A549 (cell line): ENCODE measurements at regions not wholly inside any gene's neighbourhood (a gene's known extent, or its start where the extent isn't known, plus 50 kb on each side); places are given as distances from the start of the nearest gene placed in this dataset.

Source experiments
- ATAC-seq, 2 experiments: fragments of 200-7000 bp in 1 of 2; fragments of >200 bp in 1 of 2; cut with Nextera tagmentation in 1 of 2; cut with Tn5 transposase in 1 of 2; 3 replicates each; pipeline versions ENCODE4 v1.8.0 to v1.9.1; 2018 to 2020; ENCODE audit warnings: mild to moderate bottlenecking in 1 of 2, moderate library complexity in 1 of 2
- CTCF ChIA-PET: fragments of 300-600 bp; sonication (Branson Sonifier 250); formaldehyde crosslinking; extraction: SDS; loops from one replicate; lab custom pipeline; 2021; ENCODE audit warnings: antibody characterized with exemption, inconsistent platforms; lab: Yijun Ruan, JAX
- POLR2A ChIA-PET: fragments of 350-600 bp; formaldehyde crosslinking; extraction: SDS; loops from one replicate; lab custom pipeline; 2021; ENCODE audit warnings: antibody characterized with exemption, inconsistent platforms; lab: Yijun Ruan, JAX
- DNase-seq, 2 experiments: peaks; one replicate each; pipeline versions ENCODE4 v3.0.0 to v3.0.0-alpha.2; 2011 to 2016; ENCODE audit warnings: low read depth in 1 of 2, low spot score in 1 of 2
- FAIRE-seq: peaks from 2 replicates; lab custom pipeline; 2011; peaks lifted over from hg19 to GRCh38; lab: Jason Lieb, UNC
- H3K27ac ChIP-seq, 2 experiments: fragments of >200 bp; sonication (Bioruptor Twin); formaldehyde crosslinking; 3 replicates each; pipeline ENCODE4 v1.5.1; 2016 to 2017
- H3K4me1 ChIP-seq: fragments of >200 bp; sonication (Bioruptor Twin); formaldehyde crosslinking; 3 replicates; pipeline ENCODE4 v1.6.1; 2016
- H3K4me2 ChIP-seq: fragments of >200 bp; sonication (Bioruptor Twin); formaldehyde crosslinking; 3 replicates; pipeline ENCODE4 v1.6.1; 2016
- H3K4me3 ChIP-seq: fragments of >200 bp; sonication (Bioruptor Twin); formaldehyde crosslinking; 3 replicates; pipeline ENCODE4 v1.5.1; 2016
- H3K9me3 ChIP-seq: fragments of >200 bp; sonication (Bioruptor Twin); formaldehyde crosslinking; 3 replicates; pipeline ENCODE4 v1.6.1; 2016
- BHLHE40 ChIP-seq: IDR thresholded peaks from 2 replicates; pipeline ENCODE4 v1.6.1; 2012; ENCODE audit warnings: low read depth, low read length, inconsistent platforms
- CBX2 ChIP-seq: fragments of 200-600 bp; sonication (generic); IDR thresholded peaks from 2 replicates; pipeline ENCODE4 v1.6.1; 2016; ENCODE audit warnings: low read depth, mild to moderate bottlenecking, borderline replicate concordance
- CBX8 ChIP-seq: fragments of 200-600 bp; sonication (generic); IDR thresholded peaks from 2 replicates; pipeline ENCODE4 v1.6.1; 2016
- CEBPB ChIP-seq, 2 experiments: fragments of >200 bp in 1 of 2; sonication (Bioruptor Twin) in 1 of 2; formaldehyde crosslinking in 1 of 2; IDR thresholded peaks; 2 replicates each; pipeline ENCODE4 v1.6.1; 2012 to 2016
- CHD2 ChIP-seq: fragments of 150-350 bp; IDR thresholded peaks from 2 replicates; pipeline ENCODE4 v1.6.1; 2014; ENCODE audit warnings: low read length; ENCODE audit not compliant: partially characterized antibody
- EHMT2 ChIP-seq: fragments of 200-600 bp; sonication (generic); IDR thresholded peaks from 2 replicates; pipeline ENCODE4 v1.6.1; 2016; ENCODE audit warnings: antibody characterized with exemption, low read depth, mild to moderate bottlenecking, moderate library complexity
- EP300 ChIP-seq, 2 experiments: fragments of >200 bp; sonication (Bioruptor Twin); formaldehyde crosslinking; IDR thresholded peaks; 2 replicates in 1 of 2; 3 replicates in 1 of 2; pipeline ENCODE4 v1.6.1; 2016 to 2017
- FOSB ChIP-seq: fragments of 250-450 bp; sonication (Bioruptor Pico); IDR thresholded peaks from 2 replicates; pipeline ENCODE4 v1.5.0; 2020; ENCODE audit warnings: mild to moderate bottlenecking, moderate library complexity
- FOXS1 ChIP-seq: fragments of 250-450 bp; sonication (Bioruptor Pico); IDR thresholded peaks from 2 replicates; pipeline ENCODE4 v1.5.0; 2020; ENCODE audit warnings: mild to moderate bottlenecking, moderate library complexity
- HEYL ChIP-seq: fragments of 250-450 bp; sonication (Bioruptor Pico); IDR thresholded peaks from 2 replicates; pipeline ENCODE4 v1.8.0; 2021; ENCODE audit warnings: mild to moderate bottlenecking, moderate library complexity
- HOXB5 ChIP-seq: fragments of 250-450 bp; sonication (Bioruptor Pico); IDR thresholded peaks from 2 replicates; pipeline ENCODE4 v1.5.0; 2020; ENCODE audit warnings: mild to moderate bottlenecking, moderate library complexity
- JUN ChIP-seq, 2 experiments: fragments of >200 bp; sonication (Bioruptor Twin); formaldehyde crosslinking; IDR thresholded peaks; 2 replicates in 1 of 2; 3 replicates in 1 of 2; pipeline ENCODE4 v1.6.1; 2016 to 2017
- KDM5A ChIP-seq: fragments of 200-600 bp; sonication (generic); IDR thresholded peaks from 2 replicates; pipeline ENCODE4 v1.6.1; 2016; ENCODE audit warnings: antibody characterized with exemption, mild to moderate bottlenecking
- NFE2L2 ChIP-seq: fragments of 150-350 bp; conservative IDR thresholded peaks from 2 replicates; pipeline ENCODE4 v1.6.1; 2014; ENCODE audit warnings: low read length
- PHF8 ChIP-seq: fragments of 200-600 bp; sonication (generic); IDR thresholded peaks from 2 replicates; pipeline ENCODE4 v1.6.1; 2016; ENCODE audit warnings: low read depth, mild to moderate bottlenecking, antibody characterized with exemption, moderate library complexity, borderline replicate concordance
- POLR2A ChIP-seq: IDR thresholded peaks from 2 replicates; pipeline ENCODE4 v1.6.1; 2012; ENCODE audit warnings: mild to moderate bottlenecking, low read length
- RCOR1 ChIP-seq: fragments of 150-350 bp; IDR thresholded peaks from 2 replicates; pipeline ENCODE4 v1.6.1; 2014; ENCODE audit warnings: antibody characterized with exemption, low read length, low read depth
- RFX5 ChIP-seq: fragments of 450-650 bp; IDR thresholded peaks from 2 replicates; pipeline ENCODE4 v1.7.1; 2014; ENCODE audit warnings: antibody characterized with exemption, mild to moderate bottlenecking, moderate library complexity
- SMC3 ChIP-seq: fragments of >200 bp; sonication (Bioruptor Twin); formaldehyde crosslinking; IDR thresholded peaks from 3 replicates; pipeline ENCODE4 v1.6.1; 2018; ENCODE audit warnings: inconsistent platforms
- ZFP36 ChIP-seq: fragments of 450-650 bp; IDR thresholded peaks from 2 replicates; pipeline ENCODE4 v1.6.1; 2014; ENCODE audit warnings: borderline replicate concordance; ENCODE audit not compliant: partially characterized antibody
- WGBS: methylation state at CpG from one replicate; pipeline ENCODE4 v1.1.6; 2017; ENCODE audit errors: missing lambda C conversion rate; 5-methylcytosine and 5-hydroxymethylcytosine counted together
- TF ChIP-seq, protein P1 (sequence below): fragments of >200 bp; sonication (Bioruptor Twin); formaldehyde crosslinking; IDR thresholded peaks from 3 replicates; pipeline ENCODE4 v1.6.1; 2016
- TF ChIP-seq, protein P2 (sequence below): IDR thresholded peaks from 2 replicates; pipeline ENCODE4 v1.6.1; 2012

DNA sequence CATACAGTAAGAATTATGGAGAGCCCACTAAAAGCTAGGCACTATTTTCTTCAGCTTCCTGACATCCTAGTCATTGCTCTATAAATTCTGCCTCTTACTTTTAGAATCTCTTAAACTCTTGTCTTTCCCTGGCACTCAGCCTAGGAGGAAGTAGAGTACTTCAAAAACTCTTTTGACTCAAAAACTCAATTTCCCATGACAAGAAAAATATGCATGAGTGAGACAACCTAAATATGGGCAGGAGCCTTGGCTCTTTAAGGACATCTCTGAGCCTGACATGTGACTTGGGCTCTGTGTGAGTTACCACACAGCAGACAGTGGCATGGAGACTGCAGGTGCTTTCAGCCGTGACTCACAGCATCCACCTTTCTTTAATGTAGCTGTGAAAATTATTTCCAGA, 97.5 kb upstream of the CCDC179 start:
- no peak overlapping the region for H3K27ac ChIP-seq
- CTCF ChIA-PET = no interaction called here
- TF ChIP-seq JUN (IDR thresholded peaks at IDR 0.05) (no peak), EHMT2 (no peak), CBX8 (no peak), CHD2 (no peak), POLR2A (no peak), RFX5 (no peak), EP300 (IDR thresholded peaks at IDR 0.05) (no peak), BHLHE40 (no peak), RCOR1 (no peak), CBX2 (no peak), CEBPB (IDR thresholded peaks at IDR 0.05) (no peak), FOSB (CRISPR knock-in tag) (no peak)
- TF ChIP-seq, protein P1, sequence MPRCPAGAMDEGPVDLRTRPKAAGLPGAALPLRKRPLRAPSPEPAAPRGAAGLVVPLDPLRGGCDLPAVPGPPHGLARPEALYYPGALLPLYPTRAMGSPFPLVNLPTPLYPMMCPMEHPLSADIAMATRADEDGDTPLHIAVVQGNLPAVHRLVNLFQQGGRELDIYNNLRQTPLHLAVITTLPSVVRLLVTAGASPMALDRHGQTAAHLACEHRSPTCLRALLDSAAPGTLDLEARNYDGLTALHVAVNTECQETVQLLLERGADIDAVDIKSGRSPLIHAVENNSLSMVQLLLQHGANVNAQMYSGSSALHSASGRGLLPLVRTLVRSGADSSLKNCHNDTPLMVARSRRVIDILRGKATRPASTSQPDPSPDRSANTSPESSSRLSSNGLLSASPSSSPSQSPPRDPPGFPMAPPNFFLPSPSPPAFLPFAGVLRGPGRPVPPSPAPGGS = no peak
- TF ChIP-seq, all 56 proteins: peak for 0
- 0% methylated on average over 1 of the region's 1 CpG for WGBS
- Histone ChIP-seq H3K4me1 (no peaks in the 10 kb centered on the region), H3K4me3 (no peak overlapping the region), H3K4me2 (no peak overlapping the region), H3K9me3 (no peaks in the 10 kb centered on the region)
- POLR2A ChIA-PET = no interaction called here
- DNase-seq (no peak), ATAC-seq (no peak), FAIRE-seq (no peak)

DNA sequence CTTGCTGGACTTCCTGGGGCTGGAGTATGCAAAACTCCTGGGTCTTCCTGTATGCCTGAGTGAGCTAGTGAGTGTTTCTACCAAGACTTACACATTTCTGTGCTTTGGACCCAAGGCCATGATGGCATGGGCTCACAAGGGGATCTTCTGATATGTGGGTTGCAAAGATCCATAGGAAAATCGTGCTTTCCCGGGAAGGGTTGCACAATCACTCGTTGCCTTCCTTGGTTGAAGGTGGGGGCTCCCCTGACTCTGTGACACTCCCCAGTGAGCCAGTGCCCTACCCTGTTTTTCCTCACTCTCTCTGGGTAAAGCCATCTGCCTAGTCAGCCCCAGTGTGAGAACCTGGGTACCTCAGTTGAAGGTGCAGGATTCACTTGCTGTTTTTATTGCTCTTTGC, 114.0 kb upstream of the CCDC179 start:
- FAIRE-seq = no peak

DNA sequence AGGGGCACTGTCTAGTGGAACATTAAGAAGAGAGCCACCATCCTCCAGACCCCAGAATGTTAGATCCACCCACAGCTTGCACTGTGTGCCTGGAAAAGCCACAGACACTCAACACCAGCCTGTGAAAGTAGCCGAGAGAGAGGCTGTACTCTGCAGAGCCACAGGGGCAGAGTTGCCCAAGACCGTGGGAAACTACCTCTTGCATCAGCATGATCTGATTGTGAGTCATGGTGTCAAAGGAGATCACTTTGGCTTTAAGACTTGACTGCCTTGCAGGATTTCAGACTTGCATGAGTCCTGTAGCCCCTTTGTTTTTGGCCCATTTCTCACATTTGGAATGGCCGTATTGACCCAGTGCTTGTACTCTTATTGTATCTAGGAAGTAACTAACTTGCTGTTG, 115.9 kb upstream of the CCDC179 start:
- WGBS = 5% methylated on average over 3 of the region's 3 CpGs
- H3K4me2 ChIP-seq = no peak overlapping the region
- H3K4me1 ChIP-seq = no peaks in the 10 kb centered on the region
- ATAC-seq (no peak), DNase-seq (peak in 1 of 2 experiments; percentile 18), FAIRE-seq (no peak)
- H3K27ac ChIP-seq = no peak overlapping the region
- ChIA-PET POLR2A (no interaction called here), CTCF (no interaction called here)
- peak in 1 of 2 experiments; percentile 26; a peak in 1 of 4 replicates for TF ChIP-seq CEBPB (IDR thresholded peaks at IDR 0.05)
- TF ChIP-seq, protein P2, sequence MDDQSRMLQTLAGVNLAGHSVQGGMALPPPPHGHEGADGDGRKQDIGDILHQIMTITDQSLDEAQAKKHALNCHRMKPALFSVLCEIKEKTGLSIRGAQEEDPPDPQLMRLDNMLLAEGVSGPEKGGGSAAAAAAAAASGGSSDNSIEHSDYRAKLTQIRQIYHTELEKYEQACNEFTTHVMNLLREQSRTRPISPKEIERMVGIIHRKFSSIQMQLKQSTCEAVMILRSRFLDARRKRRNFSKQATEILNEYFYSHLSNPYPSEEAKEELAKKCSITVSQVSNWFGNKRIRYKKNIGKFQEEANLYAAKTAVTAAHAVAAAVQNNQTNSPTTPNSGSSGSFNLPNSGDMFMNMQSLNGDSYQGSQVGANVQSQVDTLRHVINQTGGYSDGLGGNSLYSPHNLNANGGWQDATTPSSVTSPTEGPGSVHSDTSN = no peak
- no peaks in the 10 kb centered on the region; the same call in 2 of the 3 replicates for H3K9me3 ChIP-seq
- no peak overlapping the region for H3K4me3 ChIP-seq

More for the DNA sequence above, 114.0 kb upstream of the CCDC179 start:
- ChIA-PET POLR2A (no interaction called here), CTCF (no interaction called here)
- WGBS = 14% methylated on average over 3 of the region's 3 CpGs
- Histone ChIP-seq H3K4me2 (no peak overlapping the region), H3K9me3 (no peaks in the 10 kb centered on the region; the same call in 2 of the 3 replicates), H3K27ac (no peak overlapping the region), H3K4me1 (no peaks in the 10 kb centered on the region), H3K4me3 (no peak overlapping the region)
- DNase-seq = no peak
- ATAC-seq = no peak
- no peak for TF ChIP-seq HOXB5 (CRISPR knock-in tag)
- no peak for TF ChIP-seq HEYL (CRISPR knock-in tag)
- no peak for TF ChIP-seq FOSB (CRISPR knock-in tag)

DNA sequence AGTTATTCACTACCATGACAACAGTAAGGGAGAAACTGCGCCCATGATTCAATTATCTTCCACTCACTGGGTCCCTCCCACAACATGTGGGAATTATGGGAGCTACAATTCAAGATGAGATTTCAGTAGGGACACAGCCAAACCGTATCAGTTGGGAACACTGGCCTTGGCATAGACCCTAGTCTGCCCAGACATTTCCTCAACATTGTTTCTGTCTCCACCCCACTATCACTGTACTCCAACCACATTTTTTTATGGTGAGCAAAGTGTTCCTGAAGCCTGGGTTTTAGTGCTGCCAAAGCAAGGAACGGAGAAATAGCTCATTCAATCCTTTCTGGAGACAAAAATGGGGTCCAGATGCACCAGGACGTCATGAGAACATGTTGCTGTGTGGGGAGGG, 122.6 kb upstream of the CCDC179 start:
- ChIA-PET POLR2A (no interaction called here), CTCF (no interaction called here)
- no peak for ATAC-seq
- no peak overlapping the region for H3K4me2 ChIP-seq
- TF ChIP-seq PHF8 = no peak
- no peak for TF ChIP-seq POLR2A
- no peak for TF ChIP-seq FOXS1 (CRISPR knock-in tag)
- no peak for TF ChIP-seq CBX8
- no peak for TF ChIP-seq NFE2L2
- TF ChIP-seq ZFP36 = no peak
- TF ChIP-seq KDM5A = no peak
- no peak for TF ChIP-seq SMC3
- TF ChIP-seq, all 56 proteins: peak for 0
- no peak for FAIRE-seq
- H3K4me3 ChIP-seq = no peak overlapping the region
- 3% methylated on average over 4 of the region's 4 CpGs for WGBS
- no peaks in the 10 kb centered on the region for H3K9me3 ChIP-seq
- no peaks in the 10 kb centered on the region for H3K4me1 ChIP-seq
- no peak overlapping the region for H3K27ac ChIP-seq
- DNase-seq = no peak
